H9 (cell line): ENCODE measurements at regions not wholly inside any gene's neighbourhood (a gene's known extent, or its start where the extent isn't known, plus 50 kb on each side); places are given as distances from the start of the nearest gene placed in this dataset.

Experiments used
- DNase-seq: peaks from one replicate; pipeline ENCODE4 v3.0.0-alpha.2; 2017
- H2AFZ ChIP-seq: one replicate; pipeline ENCODE4 v1.6.1; 2013; ENCODE audit warnings: mild to moderate bottlenecking, low read length, control low read depth, moderate library complexity
- H2AK5ac ChIP-seq: 2 replicates; pipeline ENCODE4 v1.6.1; 2013; ENCODE audit warnings: low read length, control low read depth, mixed read lengths; ENCODE audit not compliant: insufficient read length
- H2BK120ac ChIP-seq: one replicate; pipeline ENCODE4 v1.6.1; 2013; ENCODE audit warnings: low read depth, mild to moderate bottlenecking, low read length, control low read depth, inconsistent platforms; ENCODE audit not compliant: poor library complexity, severe bottlenecking
- H2BK12ac ChIP-seq: 2 replicates; pipeline ENCODE4 v1.6.1; 2013; ENCODE audit warnings: low read length, control low read depth, mixed read lengths, low read depth; ENCODE audit not compliant: insufficient read length
- H2BK15ac ChIP-seq: 2 replicates; pipeline ENCODE4 v1.6.1; 2013; ENCODE audit warnings: low read depth, low read length, control low read depth
- H2BK20ac ChIP-seq: one replicate; pipeline ENCODE4 v1.6.1; 2013; ENCODE audit warnings: low read depth, mild to moderate bottlenecking, low read length, control low read depth, inconsistent platforms; ENCODE audit not compliant: poor library complexity, severe bottlenecking
- H2BK5ac ChIP-seq: 2 replicates; pipeline ENCODE4 v1.6.1; 2013; ENCODE audit warnings: low read length, control low read depth, mixed read lengths; ENCODE audit not compliant: insufficient read length
- H3K14ac ChIP-seq: 2 replicates; pipeline ENCODE4 v1.6.1; 2013; ENCODE audit warnings: low read length, control low read depth; ENCODE audit not compliant: insufficient read depth
- H3K18ac ChIP-seq: 2 replicates; pipeline ENCODE4 v1.6.1; 2013; ENCODE audit warnings: low read depth, mild to moderate bottlenecking, mixed read lengths, low read length, control low read depth; ENCODE audit not compliant: insufficient read length
- H3K23ac ChIP-seq: 2 replicates; pipeline ENCODE4 v1.6.1; 2013; ENCODE audit warnings: low read length, control low read depth, mixed read lengths, low read depth; ENCODE audit not compliant: insufficient read length
- H3K23me2 ChIP-seq: 2 replicates; pipeline ENCODE4 v1.6.1; 2013; ENCODE audit warnings: low read depth, mild to moderate bottlenecking, mixed read lengths, low read length, control low read depth; ENCODE audit not compliant: insufficient read length, poor library complexity, severe bottlenecking
- H3K27ac ChIP-seq: 2 replicates; pipeline ENCODE4 v1.5.1; 2013; ENCODE audit warnings: low read length, control low read depth, mixed read lengths, low read depth; ENCODE audit not compliant: insufficient read length
- H3K27me3 ChIP-seq: 2 replicates; pipeline ENCODE4 v1.6.1; 2013; ENCODE audit warnings: low read length, control low read depth, inconsistent platforms; ENCODE audit not compliant: insufficient read depth
- H3K4ac ChIP-seq: 2 replicates; pipeline ENCODE4 v1.6.1; 2013; ENCODE audit warnings: low read depth, mild to moderate bottlenecking, control low read depth, inconsistent platforms, low read length, moderate library complexity
- H3K4me1 ChIP-seq: 2 replicates; pipeline ENCODE4 v1.6.1; 2013; ENCODE audit warnings: low read length, control low read depth, inconsistent platforms; ENCODE audit not compliant: insufficient read depth
- H3K4me2 ChIP-seq: 2 replicates; pipeline ENCODE4 v1.6.1; 2013; ENCODE audit warnings: low read length, control low read depth, mixed read lengths; ENCODE audit not compliant: insufficient read length, insufficient read depth
- H3K56ac ChIP-seq: 2 replicates; pipeline ENCODE4 v1.6.1; 2013; ENCODE audit warnings: low read depth, mild to moderate bottlenecking, mixed read lengths, low read length, control low read depth; ENCODE audit not compliant: insufficient read length
- H3K79me1 ChIP-seq: 2 replicates; pipeline ENCODE4 v1.6.1; 2013; ENCODE audit warnings: low read depth, mild to moderate bottlenecking, moderate library complexity, low read length, control low read depth, inconsistent platforms; ENCODE audit not compliant: insufficient read depth, poor library complexity, severe bottlenecking
- H3K79me2 ChIP-seq: 2 replicates; pipeline ENCODE4 v1.6.1; 2013; ENCODE audit warnings: low read length, control low read depth, inconsistent platforms; ENCODE audit not compliant: insufficient read depth
- H3K9ac ChIP-seq: 2 replicates; pipeline ENCODE4 v1.6.1; 2013; ENCODE audit warnings: low read length, control low read depth, mixed read lengths; ENCODE audit not compliant: insufficient read length; ENCODE audit errors: extremely low read depth
- H3K9me3 ChIP-seq: one replicate; pipeline ENCODE4 v1.6.1; 2013; ENCODE audit warnings: low read depth, low read length, inconsistent platforms; ENCODE audit not compliant: control insufficient read depth
- H3T11ph ChIP-seq: one replicate; pipeline ENCODE4 v1.6.1; 2013; ENCODE audit warnings: mild to moderate bottlenecking, low read length, control low read depth, inconsistent platforms
- H4K20me1 ChIP-seq: one replicate; pipeline ENCODE4 v1.6.1; 2013; ENCODE audit not compliant: control insufficient read depth, insufficient read length, insufficient read depth
- H4K5ac ChIP-seq: 2 replicates; pipeline ENCODE4 v1.6.1; 2013; ENCODE audit warnings: low read depth, mild to moderate bottlenecking, mixed read lengths, low read length, control low read depth; ENCODE audit not compliant: insufficient read length
- H4K8ac ChIP-seq: replicated peaks from 2 replicates; pipeline ENCODE4 v1.6.1; 2013; ENCODE audit warnings: low read length, control low read depth, mixed read lengths, low read depth; ENCODE audit not compliant: insufficient read length
- H4K91ac ChIP-seq: 2 replicates; pipeline ENCODE4 v1.6.1; 2013; ENCODE audit warnings: low read depth, mild to moderate bottlenecking, moderate library complexity, mixed read lengths, low read length, control low read depth; ENCODE audit not compliant: insufficient read length
- H3K27ac Mint-ChIP-seq, 3 experiments: 2 replicates in 2 of 3; 3 replicates in 1 of 3; pipeline ENCODE4 v1.8.0; 2020 to 2021; ENCODE audit warnings: mixed read lengths in 3 of 3, mild to moderate bottlenecking in 1 of 3, moderate library complexity in 1 of 3
- H3K27me3 Mint-ChIP-seq: 2 replicates; pipeline ENCODE4 v1.8.0; 2021; ENCODE audit warnings: low read depth, mild to moderate bottlenecking, moderate library complexity, mixed read lengths
- H3K36me3 Mint-ChIP-seq, 3 experiments: 2 replicates in 2 of 3; 3 replicates in 1 of 3; pipeline ENCODE4 v1.8.0; 2020 to 2021; ENCODE audit warnings: low read depth in 3 of 3, mixed read lengths in 3 of 3; ENCODE audit not compliant: insufficient read depth in 1 of 3
- H3K4me1 Mint-ChIP-seq, 2 experiments: 2 replicates each; pipeline ENCODE4 v1.8.0; 2020; ENCODE audit warnings: mixed read lengths in 2 of 2
- H3K4me3 Mint-ChIP-seq, 2 experiments: 2 replicates in 1 of 2; 3 replicates in 1 of 2; pipeline ENCODE4 v1.8.0; 2020 to 2021; ENCODE audit warnings: mild to moderate bottlenecking in 2 of 2, mixed read lengths in 2 of 2, moderate library complexity in 1 of 2
- H3K9me3 Mint-ChIP-seq, 2 experiments: 2 replicates in 1 of 2; 3 replicates in 1 of 2; pipeline ENCODE4 v1.8.0; 2020; ENCODE audit warnings: mild to moderate bottlenecking in 2 of 2, mixed read lengths in 2 of 2, moderate library complexity in 1 of 2
- CTCF ChIP-seq: fragments of 200-600 bp; sonication (generic); conservative IDR thresholded peaks from 3 replicates; pipeline ENCODE4 v1.8.0; 2021; ENCODE audit warnings: antibody characterized with exemption, mild to moderate bottlenecking

DNA sequence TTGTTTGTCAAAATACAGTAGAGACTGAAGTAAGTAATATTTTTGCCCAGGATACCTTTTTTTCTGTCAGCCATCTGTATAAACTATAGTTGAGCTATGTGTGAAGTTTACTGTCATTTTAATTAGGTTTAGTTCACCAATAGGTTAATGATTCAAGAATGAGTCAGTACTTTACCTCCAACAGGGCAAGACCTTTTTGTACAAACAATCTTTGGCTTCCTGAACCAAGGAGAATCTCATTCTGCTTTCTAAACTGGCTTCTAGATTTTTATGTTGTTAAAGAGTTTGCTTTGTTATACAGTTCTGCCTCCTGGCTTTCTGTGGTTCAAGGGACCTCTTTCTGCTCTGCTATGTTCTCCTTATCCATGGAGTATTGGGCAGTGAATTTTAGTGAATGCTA is 412.0 kb upstream of the NR3C2 start:
- Mint-ChIP-seq H3K27me3 (no peaks in the 10 kb centered on the region), H3K9me3 (peaks cover 6 to 15% of the 10 kb centered on the region in 2 experiments; a peak in 4 of 5 replicates), H3K4me1 (peaks cover 0 to 7% of the 10 kb centered on the region in 2 experiments; a peak in 2 of 4 replicates), H3K36me3 (peaks cover 2 to 12% (median 9%) of the 10 kb centered on the region in 3 experiments; a peak in 6 of 7 replicates), H3K27ac (no peak overlapping the region), H3K4me3 (no peak overlapping the region)
- no peak overlapping the region for H3K14ac ChIP-seq
- no peak overlapping the region for H3K4me2 ChIP-seq
- H2BK15ac ChIP-seq: no peak overlapping the region
- H2BK20ac ChIP-seq: no peak overlapping the region
- no peaks in the 10 kb centered on the region for H3K79me2 ChIP-seq
- H3K23ac ChIP-seq: no peak overlapping the region
- H4K91ac ChIP-seq: no peak overlapping the region
- no peaks in the 10 kb centered on the region for H3K79me1 ChIP-seq
- no peak overlapping the region for H2BK120ac ChIP-seq
- no peak overlapping the region for H3K56ac ChIP-seq
- no peak for DNase-seq
- no peak overlapping the region for H4K8ac ChIP-seq
- H3K27me3 ChIP-seq: no peaks in the 10 kb centered on the region
- H2BK5ac ChIP-seq: no peak overlapping the region
- H3K4ac ChIP-seq: no peak overlapping the region
- H2BK12ac ChIP-seq: no peak overlapping the region
- no peak overlapping the region for H2AFZ ChIP-seq
- no peak overlapping the region for H3T11ph ChIP-seq
- H3K4me1 ChIP-seq: no peaks in the 10 kb centered on the region
- H3K27ac ChIP-seq: no peak overlapping the region
- no peak overlapping the region for H2AK5ac ChIP-seq
- no peak overlapping the region for H4K5ac ChIP-seq
- no peaks in the 10 kb centered on the region for H4K20me1 ChIP-seq
- no peak overlapping the region for H3K18ac ChIP-seq
- no peaks in the 10 kb centered on the region for H3K9me3 ChIP-seq
- H3K23me2 ChIP-seq: no peaks in the 10 kb centered on the region
- H3K9ac ChIP-seq: no peak overlapping the region
- no peak for TF ChIP-seq CTCF
